HUES48 (cell line): ENCODE measurements at regions not wholly inside any gene's neighbourhood (a gene's known extent, or its start where the extent isn't known, plus 50 kb on each side); places are given as distances from the start of the nearest gene placed in this dataset.
"Not testable (repeated sequence)": the region's sequence is repeated elsewhere in the genome, so short reads cannot be mapped to it uniquely, and the experiment has no call there.

Experiments used
- H3K27ac ChIP-seq: one replicate; pipeline ENCODE4 v1.7.0; 2013; ENCODE audit warnings: low read depth, low read length, inconsistent platforms
- H3K27me3 ChIP-seq: 2 replicates; pipeline ENCODE4 v1.6.1; 2013; ENCODE audit warnings: mild to moderate bottlenecking, low read length; ENCODE audit not compliant: control insufficient read depth, insufficient read depth
- H3K36me3 ChIP-seq: 2 replicates; pipeline ENCODE4 v1.6.1; 2013; ENCODE audit warnings: low read length; ENCODE audit not compliant: control insufficient read depth, insufficient read depth
- H3K4me1 ChIP-seq: 2 replicates; pipeline ENCODE4 v1.6.1; 2013; ENCODE audit warnings: mild to moderate bottlenecking, low read length; ENCODE audit not compliant: control insufficient read depth, insufficient read depth
- H3K4me3 ChIP-seq: 2 replicates; pipeline ENCODE4 v1.5.1; 2013; ENCODE audit warnings: mild to moderate bottlenecking, low read depth, low read length
- H3K9ac ChIP-seq: 2 replicates; pipeline ENCODE4 v1.6.1; 2013; ENCODE audit warnings: mild to moderate bottlenecking, low read depth, low read length, moderate library complexity
- H3K9me3 ChIP-seq: 2 replicates; pipeline ENCODE4 v1.6.1; 2013; ENCODE audit warnings: low read length; ENCODE audit not compliant: control insufficient read depth, insufficient read depth

- Histone ChIP-seq H3K4me1 (peaks cover 25% of the 10 kb centered on the region), H3K36me3 (no peaks in the 10 kb centered on the region), H3K27ac (no peak overlapping the region), H3K27me3 (no peaks in the 10 kb centered on the region), H3K9ac (no peak overlapping the region), H3K4me3 (no peak overlapping the region), H3K9me3 (no peaks in the 10 kb centered on the region)
Observed at GRCh38 chr13:59414006-59414405, 749.7 kb downstream of the DIAPH3 start.

GRCh38 chr13:59415498-59415897, 748.2 kb downstream of the DIAPH3 start:
- H3K4me1 ChIP-seq: peaks cover 14% of the 10 kb centered on the region
- H3K9me3 ChIP-seq: no peaks in the 10 kb centered on the region
- H3K9ac ChIP-seq: no peak overlapping the region
- no peaks in the 10 kb centered on the region for H3K36me3 ChIP-seq
- H3K27me3 ChIP-seq: no peaks in the 10 kb centered on the region
- no peak overlapping the region for H3K27ac ChIP-seq
- H3K4me3 ChIP-seq: no peak overlapping the region

GRCh38 chr13:59416561-59416960, 747.2 kb downstream of the DIAPH3 start:
- Histone ChIP-seq H3K27ac (no peak overlapping the region), H3K9me3 (no peaks in the 10 kb centered on the region), H3K4me1 (peaks cover 14% of the 10 kb centered on the region), H3K27me3 (no peaks in the 10 kb centered on the region), H3K4me3 (no peak overlapping the region), H3K9ac (no peak overlapping the region), H3K36me3 (no peaks in the 10 kb centered on the region)

GRCh38 chr13:59422646-59423045, 741.1 kb downstream of the DIAPH3 start:
- H3K27me3 ChIP-seq: no peaks in the 10 kb centered on the region
- H3K9ac ChIP-seq: no peak overlapping the region
- no peak overlapping the region for H3K4me3 ChIP-seq
- H3K9me3 ChIP-seq: no peaks in the 10 kb centered on the region
- no peak overlapping the region for H3K27ac ChIP-seq
- H3K4me1 ChIP-seq: peaks cover 7% of the 10 kb centered on the region
- no peaks in the 10 kb centered on the region for H3K36me3 ChIP-seq

- Histone ChIP-seq H3K9me3 (no peaks in the 10 kb centered on the region), H3K36me3 (no peaks in the 10 kb centered on the region), H3K4me3 (no peak overlapping the region), H3K4me1 (peaks cover 7% of the 10 kb centered on the region), H3K27me3 (no peaks in the 10 kb centered on the region), H3K9ac (no peak overlapping the region), H3K27ac (no peak overlapping the region)
Observed at GRCh38 chr13:59423708-59424340, 739.9 kb downstream of the DIAPH3 start.

- Histone ChIP-seq H3K9me3 (no peaks in the 10 kb centered on the region), H3K9ac (no peak overlapping the region), H3K27me3 (no peaks in the 10 kb centered on the region), H3K27ac (no peak overlapping the region), H3K4me1 (peaks cover 7% of the 10 kb centered on the region), H3K36me3 (no peaks in the 10 kb centered on the region), H3K4me3 (no peak overlapping the region)
Observed at GRCh38 chr13:59424661-59425060, 739.1 kb downstream of the DIAPH3 start.

GRCh38 chr13:59425211-59425741, 738.5 kb downstream of the DIAPH3 start:
- H3K27me3 ChIP-seq: no peaks in the 10 kb centered on the region
- H3K27ac ChIP-seq: no peak overlapping the region
- no peaks in the 10 kb centered on the region for H3K9me3 ChIP-seq
- no peak overlapping the region for H3K9ac ChIP-seq
- H3K4me3 ChIP-seq: no peak overlapping the region
- no peaks in the 10 kb centered on the region for H3K36me3 ChIP-seq
- peaks cover 7% of the 10 kb centered on the region for H3K4me1 ChIP-seq

- no peak overlapping the region for H3K27ac ChIP-seq
- no peaks in the 10 kb centered on the region for H3K36me3 ChIP-seq
- no peaks in the 10 kb centered on the region for H3K4me1 ChIP-seq
- no peak overlapping the region for H3K9ac ChIP-seq
- H3K9me3 ChIP-seq: peaks cover 10% of the 10 kb centered on the region
- no peaks in the 10 kb centered on the region for H3K27me3 ChIP-seq
- no peak overlapping the region for H3K4me3 ChIP-seq
Observed at GRCh38 chr13:59435024-59435423, 728.7 kb downstream of the DIAPH3 start.

- no peaks in the 10 kb centered on the region for H3K27me3 ChIP-seq
- peaks cover 10% of the 10 kb centered on the region; the same call in 1 of the 2 replicates for H3K4me1 ChIP-seq
- no peaks in the 10 kb centered on the region for H3K36me3 ChIP-seq
- no peak overlapping the region for H3K9ac ChIP-seq
- no peak overlapping the region for H3K4me3 ChIP-seq
- no peak overlapping the region for H3K27ac ChIP-seq
- peaks cover 3% of the 10 kb centered on the region; the same call in 1 of the 2 replicates for H3K9me3 ChIP-seq
Observed at GRCh38 chr13:59437544-59438301, 726.0 kb downstream of the DIAPH3 start.

- Histone ChIP-seq H3K27ac (no peak overlapping the region), H3K27me3 (no peaks in the 10 kb centered on the region), H3K4me3 (no peak overlapping the region), H3K9ac (no peak overlapping the region), H3K4me1 (peaks cover 17% of the 10 kb centered on the region; the same call in 1 of the 2 replicates), H3K36me3 (no peaks in the 10 kb centered on the region), H3K9me3 (no peaks in the 10 kb centered on the region)
Observed at GRCh38 chr13:59439776-59440428, 723.8 kb downstream of the DIAPH3 start.

GRCh38 chr13:59441068-59441467, 722.7 kb downstream of the DIAPH3 start:
- H3K4me1 ChIP-seq: peaks cover 17% of the 10 kb centered on the region; the same call in 1 of the 2 replicates
- not testable (repeated sequence) for H3K4me3 ChIP-seq, H3K9me3 ChIP-seq, H3K27me3 ChIP-seq, H3K27ac ChIP-seq, H3K36me3 ChIP-seq, H3K9ac ChIP-seq
